HG02763 (cell line): ENCODE measurements at regions not wholly inside any gene's neighbourhood (a gene's known extent, or its start where the extent isn't known, plus 50 kb on each side); places are given as distances from the start of the nearest gene placed in this dataset.

ENCODE experiments used
- ATAC-seq: cut with Tn5 transposase; IDR thresholded peaks from one replicate; pipeline ENCODE4 v1.9.1; 2021; ENCODE audit warnings: mild to moderate bottlenecking, moderate library complexity; ENCODE audit not compliant: unreplicated experiment

DNA sequence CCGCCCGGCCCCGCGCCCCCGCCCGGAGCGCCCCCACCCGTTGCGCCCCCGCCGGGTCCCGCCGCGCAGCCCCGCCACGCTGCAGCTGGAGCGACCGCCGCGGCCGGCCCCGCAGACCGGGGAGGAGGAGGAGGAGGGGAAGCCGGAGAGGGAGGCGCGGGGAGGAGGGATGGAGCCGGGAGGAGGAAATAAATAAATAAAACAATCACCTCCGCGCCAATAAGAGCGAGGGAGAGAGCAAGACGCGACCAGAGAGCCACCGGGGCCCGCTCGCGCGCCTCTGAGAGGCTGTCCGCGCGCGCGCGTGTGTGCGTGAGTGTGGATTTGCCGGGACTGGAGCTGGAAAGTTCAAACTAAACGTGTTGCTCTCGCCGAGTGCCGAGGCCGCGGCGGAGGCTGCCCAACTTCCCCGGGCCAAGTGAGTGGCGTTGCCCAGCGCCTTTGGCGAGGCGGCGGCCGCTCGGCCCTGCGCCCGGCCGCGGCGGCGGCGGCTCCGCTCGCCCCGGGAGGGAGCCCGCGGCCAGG, 2184.4 kb upstream of the TENM3 start:
- ATAC-seq = no peak

DNA sequence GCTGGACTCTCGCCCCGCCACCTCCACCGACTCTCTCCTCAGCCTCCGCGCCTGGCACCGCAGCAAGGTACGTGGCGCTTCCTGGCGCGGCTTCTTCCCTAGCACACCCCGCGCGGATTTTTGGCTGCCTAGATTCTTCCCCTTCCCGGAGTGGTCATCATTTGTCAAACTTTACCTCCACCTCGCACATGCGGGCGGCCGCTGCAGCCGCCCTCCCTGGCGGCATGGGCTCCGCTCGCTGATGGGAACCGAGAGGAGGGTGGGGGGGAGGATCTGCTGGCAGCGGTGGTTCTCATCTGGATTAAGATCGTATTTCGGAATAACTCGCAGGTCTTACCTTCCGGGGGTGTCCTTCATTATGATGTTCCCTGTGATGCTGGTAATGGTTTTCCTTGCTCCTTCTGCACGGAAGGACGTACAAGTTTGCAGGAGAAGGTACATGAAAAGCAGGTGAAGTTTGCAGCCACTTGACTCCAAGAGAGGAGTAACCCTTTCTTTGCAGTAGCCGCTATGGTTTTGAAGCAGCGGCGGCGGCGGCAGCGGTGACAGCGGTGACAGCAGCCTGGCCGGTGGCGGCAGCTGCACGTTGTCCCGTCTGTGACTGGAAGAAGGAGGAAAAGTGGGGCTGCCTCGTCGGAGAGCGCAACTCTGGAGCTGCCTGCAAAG, 2183.9 kb upstream of the TENM3 start:
- no peak for ATAC-seq

DNA sequence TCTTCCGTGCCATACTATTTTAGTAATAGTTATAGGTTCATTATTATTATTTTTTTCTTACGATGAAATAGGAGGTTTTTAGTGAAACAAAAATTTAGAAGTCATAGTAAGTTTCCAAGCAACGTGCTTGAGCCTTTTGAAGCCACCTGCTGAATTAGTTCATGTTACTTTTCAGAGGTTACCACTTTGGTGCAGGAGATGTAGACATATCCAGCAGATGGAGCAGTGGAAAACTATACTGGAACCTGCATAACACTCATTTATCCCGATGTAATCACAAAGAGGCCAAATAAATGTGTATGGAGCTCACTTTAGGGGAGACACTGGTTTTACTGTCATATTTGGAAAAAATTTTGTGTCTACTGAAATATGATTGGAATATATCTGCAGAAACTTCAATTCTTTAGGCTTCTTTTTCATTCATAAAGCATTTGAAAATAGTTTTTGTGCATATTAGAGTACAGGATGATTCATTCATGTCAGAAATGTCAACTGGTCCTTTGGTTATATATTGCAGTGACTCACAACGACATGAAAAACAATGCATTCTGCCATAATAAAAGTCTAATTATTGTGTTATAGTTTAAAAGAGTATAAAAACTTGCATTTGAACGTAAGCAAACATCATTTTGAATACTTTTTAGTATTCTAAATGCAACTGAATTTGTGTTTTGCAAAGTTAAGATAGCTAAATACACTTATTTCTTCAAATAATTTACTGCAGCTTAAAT, 2182.9 kb upstream of the TENM3 start:
- no peak for ATAC-seq

GRCh38 chr4:180081072-180081471, 2162.1 kb upstream of the TENM3 start:
- no peak for ATAC-seq

DNA sequence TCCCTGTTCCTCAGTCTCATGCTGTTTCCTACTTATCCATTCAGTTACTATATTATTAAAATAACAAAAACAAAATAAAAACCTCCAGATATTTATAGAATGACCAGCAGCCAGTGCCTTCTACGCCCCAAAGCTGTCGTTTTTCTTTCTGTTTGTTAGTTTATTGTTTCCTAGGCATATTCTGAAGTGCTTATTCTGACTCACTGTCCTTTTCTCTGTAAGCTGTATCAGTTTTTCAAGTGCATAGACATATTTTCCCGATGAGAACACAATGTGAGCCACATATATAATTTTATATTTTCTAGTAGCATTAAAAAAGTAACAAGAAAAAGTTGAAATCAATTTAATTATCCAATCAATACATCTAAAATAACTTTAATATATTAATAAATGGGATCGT, 2158.6 kb upstream of the TENM3 start:
- ATAC-seq = no peak

DNA sequence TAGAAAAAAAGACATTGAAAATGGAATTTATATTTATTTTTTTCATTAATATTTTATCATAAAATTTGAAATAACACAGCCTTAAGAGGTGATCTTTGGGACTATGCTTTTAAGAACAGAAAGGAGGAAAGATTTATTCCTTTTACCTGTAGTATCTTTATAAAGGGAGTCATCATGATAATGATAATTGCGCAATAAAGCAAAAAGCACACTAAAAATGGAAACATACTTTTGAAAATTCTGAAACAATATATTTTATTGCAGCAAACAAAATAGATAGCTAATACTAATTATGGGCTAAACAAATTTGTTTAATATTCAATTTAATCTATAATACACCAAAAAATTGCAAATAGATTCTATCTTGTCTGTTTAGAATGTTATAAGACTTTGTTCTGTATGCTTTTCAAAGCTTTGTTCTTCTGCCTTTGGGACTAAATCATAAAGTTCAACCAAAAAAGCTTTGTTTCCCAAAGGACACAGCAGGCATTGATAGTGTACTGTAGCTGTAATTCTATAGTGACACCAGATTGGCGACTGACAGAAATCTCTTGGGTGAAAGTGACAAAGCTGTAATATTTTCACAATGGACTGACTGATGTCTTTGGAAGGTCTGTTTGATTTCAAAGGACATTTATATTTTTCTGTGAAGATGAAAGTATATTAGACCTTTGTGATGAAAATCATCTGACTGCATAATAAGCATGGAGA, 2156.6 kb upstream of the TENM3 start:
- no peak for ATAC-seq

- ATAC-seq = no peak
Measured at GRCh38 chr4:180098586-180098985, 2144.6 kb upstream of the TENM3 start.

- ATAC-seq = no peak
Measured at GRCh38 chr4:180099957-180100356, 2143.2 kb upstream of the TENM3 start.

- ATAC-seq = no peak
Measured at GRCh38 chr4:180100433-180101344, 2142.5 kb upstream of the TENM3 start.

DNA sequence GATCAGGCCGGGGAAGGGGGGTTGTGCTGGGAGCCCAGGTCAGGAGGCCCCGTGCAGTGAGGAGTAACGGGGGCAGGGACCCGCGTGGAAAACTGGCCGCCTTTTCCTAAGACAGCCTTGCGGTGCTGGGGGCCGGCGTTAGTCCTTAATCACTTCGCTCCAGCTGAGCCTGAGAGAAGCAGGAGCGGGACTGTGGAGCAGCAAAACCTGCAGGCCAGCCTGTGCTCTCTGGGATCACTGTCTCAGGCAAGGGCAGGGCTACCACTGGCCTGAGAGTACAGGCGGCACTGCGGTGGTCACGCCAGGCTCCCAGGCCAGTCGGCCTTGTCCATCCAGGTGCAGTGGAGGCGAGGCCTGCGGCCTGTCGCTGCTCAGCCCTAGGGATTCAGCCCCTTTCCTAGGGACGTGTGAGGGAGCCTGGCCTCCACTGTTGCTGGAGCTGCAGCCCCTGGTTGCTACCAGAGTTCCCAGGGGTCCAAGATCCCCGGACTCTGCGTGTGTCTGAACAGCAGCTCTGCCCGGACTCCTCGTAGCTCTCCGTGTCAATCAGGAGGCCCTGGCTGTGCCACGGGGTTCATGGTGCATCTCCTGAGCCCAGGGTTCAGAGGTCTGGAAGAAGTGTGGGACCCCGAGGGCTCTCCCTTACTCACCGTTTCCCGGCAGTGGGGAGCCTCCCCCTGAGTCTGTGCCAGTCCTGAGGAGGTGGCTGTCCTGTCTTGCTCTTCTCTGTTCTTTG, 2141.7 kb upstream of the TENM3 start:
- no peak for ATAC-seq

DNA sequence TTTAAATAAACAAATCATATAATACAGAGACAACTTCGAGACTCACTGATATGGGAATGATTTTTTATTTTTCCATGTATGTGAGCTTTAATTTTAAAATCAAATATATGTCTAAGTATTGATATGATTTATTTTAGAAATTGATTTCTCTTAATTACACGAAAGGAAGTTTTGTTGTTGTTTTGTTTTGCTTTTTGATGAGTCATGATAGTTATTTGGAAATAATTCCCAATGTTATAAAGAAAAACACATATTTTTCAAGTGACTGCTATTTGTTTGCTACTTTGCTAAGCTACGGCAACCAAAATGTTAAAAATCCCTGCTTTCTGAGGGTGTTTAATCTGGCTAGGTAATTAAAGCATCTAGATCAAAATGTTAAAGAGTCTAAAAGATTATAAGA, 2139.4 kb upstream of the TENM3 start:
- no peak for ATAC-seq

DNA sequence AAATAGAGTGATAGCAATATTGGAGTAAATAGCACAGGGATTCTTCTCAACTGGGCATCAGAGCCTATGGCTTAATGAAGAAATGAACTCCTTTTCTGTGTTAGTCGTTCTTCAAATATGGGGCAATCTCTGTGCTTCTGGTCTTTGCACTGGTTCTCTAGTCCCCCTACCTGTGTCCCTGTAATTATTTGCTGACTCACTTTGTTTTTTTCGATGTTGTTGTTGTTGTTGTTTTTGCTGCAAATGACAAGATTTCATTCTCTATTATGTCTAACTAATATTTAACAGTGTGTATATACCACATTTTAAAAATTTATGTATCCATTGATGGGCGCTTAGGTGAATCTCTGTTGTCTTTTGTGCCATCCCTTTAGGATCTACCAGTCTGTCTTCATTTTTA, 2137.8 kb upstream of the TENM3 start:
- no peak for ATAC-seq

- no peak for ATAC-seq
Measured at GRCh38 chr4:180106122-180106521, 2137.1 kb upstream of the TENM3 start.

DNA sequence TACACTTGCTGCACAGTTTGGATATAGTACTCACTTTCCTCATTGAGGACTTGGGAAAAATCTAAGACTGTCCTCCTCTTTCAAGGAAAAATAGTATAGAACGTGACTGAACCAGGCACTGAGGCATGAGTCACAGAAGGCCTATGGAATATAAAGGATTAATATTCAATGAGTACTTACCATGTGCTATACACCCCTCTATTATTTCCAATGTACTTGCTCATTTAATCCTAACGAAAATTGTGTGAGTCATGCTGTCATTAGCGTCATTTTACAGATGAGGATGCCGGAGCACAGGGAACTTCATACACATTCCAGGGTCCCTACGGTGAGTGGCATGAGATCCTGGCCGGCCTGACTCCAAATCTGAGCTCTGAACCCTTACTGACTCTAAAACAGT, 2136.2 kb upstream of the TENM3 start:
- ATAC-seq = no peak

- ATAC-seq = no peak
Measured at GRCh38 chr4:180116840-180117239, 2126.4 kb upstream of the TENM3 start.

GRCh38 chr4:180120068-180120467, 2123.1 kb upstream of the TENM3 start:
- no peak for ATAC-seq

DNA sequence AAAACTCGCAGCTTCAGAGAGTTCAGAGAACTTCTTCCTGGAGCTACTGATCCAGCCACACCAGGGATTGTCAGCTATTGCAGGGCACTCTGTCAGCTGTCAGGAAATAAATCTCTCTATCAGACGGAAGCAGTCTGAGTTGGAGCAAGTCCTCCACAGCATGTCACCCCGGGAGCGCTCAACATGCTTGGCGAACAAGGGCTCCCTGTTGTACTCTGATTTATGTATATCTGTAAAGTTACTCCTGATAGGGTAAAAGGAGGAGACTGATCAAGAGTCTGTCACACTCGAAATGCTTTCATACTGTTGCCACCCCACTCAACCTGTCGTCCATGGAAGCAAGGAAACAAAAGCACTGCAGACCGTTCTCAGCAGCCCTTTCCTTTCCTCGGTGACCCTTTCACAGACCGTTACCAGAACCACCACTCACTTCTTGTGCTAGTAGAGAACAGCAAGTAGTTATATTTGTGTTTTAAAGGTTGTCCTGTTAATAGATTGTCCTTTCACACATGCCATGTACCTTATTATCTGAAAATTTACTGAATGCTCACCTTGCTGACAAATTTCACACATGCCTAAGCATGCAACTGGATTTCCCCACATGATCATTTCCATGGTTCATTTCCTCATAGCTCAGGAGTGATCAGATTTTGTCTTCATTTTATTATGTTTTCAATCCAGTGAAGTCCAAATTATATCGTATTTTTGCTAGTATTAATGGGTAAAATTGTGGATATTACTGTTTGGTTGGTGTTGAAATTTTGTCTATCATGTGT, 2108.9 kb upstream of the TENM3 start:
- ATAC-seq = no peak

DNA sequence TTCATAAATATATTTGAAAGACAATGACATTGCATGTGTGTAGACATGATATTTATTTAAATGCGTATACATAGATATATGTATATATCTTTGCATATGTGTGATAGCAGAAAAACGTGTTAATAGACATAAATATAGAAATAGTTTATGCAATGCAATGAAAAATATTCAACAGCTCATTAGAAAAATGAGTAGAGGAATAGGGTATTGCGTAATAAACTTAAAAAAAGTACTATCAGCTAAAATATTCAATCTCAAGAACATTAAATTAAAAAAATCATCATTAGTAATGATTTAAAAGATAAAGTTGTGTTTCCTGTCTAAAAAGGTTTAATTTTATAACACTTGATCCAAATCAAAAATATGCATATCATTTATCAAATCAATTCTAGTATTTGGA, 2101.5 kb upstream of the TENM3 start:
- ATAC-seq = no peak

- ATAC-seq = no peak
Measured at GRCh38 chr4:180148737-180149136, 2094.5 kb upstream of the TENM3 start.
